IMR-90 (cell line): ENCODE measurements at regions not wholly inside any gene's neighbourhood (a gene's known extent, or its start where the extent isn't known, plus 50 kb on each side); places are given as distances from the start of the nearest gene placed in this dataset.

Experiments
- ATAC-seq: fragments of 200-7000 bp; cut with Tn5 transposase; 2 replicates; pipeline ENCODE4 v1.9.1; 2020; ENCODE audit warnings: low read depth, mild to moderate bottlenecking, moderate library complexity
- BruUV-seq: library from RNA; stranded (reverse); fragments of 400-500 nt; replicated peaks from 2 replicates; lab custom pipeline; 2021; lab: Mats Ljungman, UMichigan
- CTCF ChIA-PET: fragments of 300-600 bp; formaldehyde crosslinking; extraction: SDS; loops from one replicate; lab custom pipeline; 2021; ENCODE audit warnings: antibody characterized with exemption; lab: Yijun Ruan, JAX
- POLR2A ChIA-PET: fragments of 300-600 bp; sonication (Branson Sonifier 250); formaldehyde crosslinking; loops from one replicate; lab custom pipeline; 2022; ENCODE audit warnings: antibody characterized with exemption; ENCODE audit not compliant: unreplicated experiment; lab: Charles Lee
- DNase-seq: peaks from one replicate; pipeline ENCODE4 v3.0.0; 2013
- H2AFZ ChIP-seq: replicated peaks from 2 replicates; pipeline ENCODE3; 2013; ENCODE audit warnings: low read length, mild to moderate bottlenecking; ENCODE audit not compliant: poor library complexity
- H2AK5ac ChIP-seq: 2 replicates; pipeline ENCODE4 v1.6.1; 2013; ENCODE audit warnings: low read depth, low read length, inconsistent platforms
- H2AK9ac ChIP-seq: replicated peaks from 2 replicates; pipeline ENCODE3; 2013; ENCODE audit warnings: mild to moderate bottlenecking, low read depth, low read length, moderate library complexity; ENCODE audit not compliant: poor library complexity
- H2BK120ac ChIP-seq: 2 replicates; pipeline ENCODE4 v1.6.1; 2013; ENCODE audit warnings: low read depth, low read length, inconsistent platforms
- H2BK15ac ChIP-seq: 3 replicates; pipeline ENCODE4 v1.6.1; 2013; ENCODE audit warnings: low read depth, low read length, inconsistent platforms
- H2BK20ac ChIP-seq: 2 replicates; pipeline ENCODE4 v1.6.1; 2013; ENCODE audit warnings: low read depth, mild to moderate bottlenecking, inconsistent platforms, low read length, moderate library complexity
- H2BK5ac ChIP-seq: 2 replicates; pipeline ENCODE4 v1.6.1; 2013; ENCODE audit warnings: mild to moderate bottlenecking, low read depth, low read length, inconsistent platforms; ENCODE audit not compliant: poor library complexity, severe bottlenecking
- H3K14ac ChIP-seq: replicated peaks from 2 replicates; pipeline ENCODE4 v1.6.1; 2013; ENCODE audit warnings: low read depth, low read length, inconsistent platforms
- H3K18ac ChIP-seq: 2 replicates; pipeline ENCODE4 v1.6.1; 2013; ENCODE audit warnings: low read depth, low read length, control low read depth
- H3K23ac ChIP-seq: 2 replicates; pipeline ENCODE4 v1.6.1; 2013; ENCODE audit warnings: low read depth, low read length, inconsistent platforms
- H3K27ac ChIP-seq: 2 replicates; pipeline ENCODE4 v1.5.1; 2013; ENCODE audit warnings: mild to moderate bottlenecking, control low read depth, low read length; ENCODE audit not compliant: insufficient read depth
- H3K27me3 ChIP-seq: 2 replicates; pipeline ENCODE4 v1.6.1; 2013; ENCODE audit warnings: low read length; ENCODE audit not compliant: control insufficient read depth, insufficient read depth
- H3K36me3 ChIP-seq: 2 replicates; pipeline ENCODE4 v1.6.1; 2013; ENCODE audit warnings: low read length, mixed read lengths; ENCODE audit not compliant: control insufficient read depth, insufficient read depth
- H3K4ac ChIP-seq: 2 replicates; pipeline ENCODE4 v1.6.1; 2013; ENCODE audit warnings: low read depth, low read length, inconsistent platforms
- H3K4me1 ChIP-seq: 2 replicates; pipeline ENCODE4 v1.6.1; 2013; ENCODE audit warnings: low read length, mixed read lengths; ENCODE audit not compliant: control insufficient read depth, insufficient read depth
- H3K4me2 ChIP-seq: 2 replicates; pipeline ENCODE4 v1.6.1; 2013; ENCODE audit warnings: low read depth, mild to moderate bottlenecking, control low read depth, low read length, moderate library complexity
- H3K4me3 ChIP-seq: 2 replicates; pipeline ENCODE4 v1.5.1; 2013; ENCODE audit warnings: low read depth, mild to moderate bottlenecking, control low read depth, low read length, moderate library complexity; ENCODE audit not compliant: insufficient read depth
- H3K56ac ChIP-seq: 2 replicates; pipeline ENCODE4 v1.6.1; 2013; ENCODE audit warnings: low read length, inconsistent platforms; ENCODE audit not compliant: insufficient read depth; ENCODE audit errors: extremely low read depth
- H3K79me1 ChIP-seq, 2 experiments: 2 replicates each; pipeline ENCODE4 v1.6.1; 2013; ENCODE audit warnings: low read length in 2 of 2, inconsistent platforms in 1 of 2, low read depth in 1 of 2
- H3K9ac ChIP-seq: 2 replicates; pipeline ENCODE4 v1.6.1; 2013; ENCODE audit warnings: low read depth, low read length, control low read depth
- H3K9me1 ChIP-seq: 2 replicates; pipeline ENCODE4 v1.6.1; 2013; ENCODE audit warnings: low read length, inconsistent platforms; ENCODE audit not compliant: insufficient read depth
- H3K9me3 ChIP-seq: 2 replicates; pipeline ENCODE4 v1.6.1; 2013; ENCODE audit warnings: low read length; ENCODE audit not compliant: control insufficient read depth, insufficient read depth
- H4K20me1 ChIP-seq: 2 replicates; pipeline ENCODE4 v1.6.1; 2013; ENCODE audit warnings: low read length, inconsistent platforms; ENCODE audit not compliant: insufficient read depth
- H4K5ac ChIP-seq: 2 replicates; pipeline ENCODE4 v1.6.1; 2013; ENCODE audit warnings: mild to moderate bottlenecking, low read depth, low read length, control low read depth
- H4K8ac ChIP-seq, 2 experiments: 2 replicates each; pipeline ENCODE4 v1.6.1; 2013; ENCODE audit warnings: low read depth in 2 of 2, low read length in 2 of 2, control low read depth in 1 of 2, inconsistent platforms in 1 of 2
- H4K91ac ChIP-seq: 2 replicates; pipeline ENCODE4 v1.6.1; 2013; ENCODE audit warnings: low read depth, low read length, inconsistent platforms; ENCODE audit not compliant: insufficient read depth
- BHLHE40 ChIP-seq: fragments of 150-350 bp; IDR thresholded peaks from 2 replicates; pipeline ENCODE4 v1.6.1; 2016; ENCODE audit warnings: mild to moderate bottlenecking, low read depth, low read length
- CHD1 ChIP-seq: IDR thresholded peaks from 2 replicates; pipeline ENCODE4 v1.6.1; 2012; ENCODE audit warnings: low read depth, low read length, improper control_type of control experiment
- FOS ChIP-seq: fragments of 150-350 bp; IDR thresholded peaks from 2 replicates; pipeline ENCODE4 v1.6.1; 2016; ENCODE audit warnings: low read depth, low read length
- MAFK ChIP-seq: IDR thresholded peaks from 2 replicates; pipeline ENCODE4 v1.6.1; 2012; ENCODE audit warnings: low read depth, low read length, improper control_type of control experiment
- MAZ ChIP-seq: IDR thresholded peaks from 2 replicates; pipeline ENCODE4 v1.6.1; 2012; ENCODE audit warnings: low read depth, mild to moderate bottlenecking, low read length, improper control_type of control experiment, moderate library complexity, borderline replicate concordance
- MXI1 ChIP-seq: IDR thresholded peaks from 2 replicates; pipeline ENCODE4 v1.6.1; 2012; ENCODE audit warnings: low read depth, mild to moderate bottlenecking, low read length, moderate library complexity, borderline replicate concordance
- NFE2L2 ChIP-seq: fragments of 150-350 bp; IDR thresholded peaks from 2 replicates; pipeline ENCODE4 v1.6.1; 2016; ENCODE audit warnings: low read depth, mild to moderate bottlenecking, low read length
- POLR2A ChIP-seq: IDR thresholded peaks from 2 replicates; pipeline ENCODE4 v1.6.1; 2012; ENCODE audit warnings: mild to moderate bottlenecking, low read depth, low read length
- RAD21 ChIP-seq: IDR thresholded peaks from 2 replicates; pipeline ENCODE4 v1.6.1; 2012; ENCODE audit warnings: low read length, improper control_type of control experiment
- RCOR1 ChIP-seq: IDR thresholded peaks from 2 replicates; pipeline ENCODE4 v1.6.1; 2012; ENCODE audit warnings: mild to moderate bottlenecking, low read length, improper control_type of control experiment; ENCODE audit not compliant: insufficient replicate concordance
- RFX5 ChIP-seq: IDR thresholded peaks from 2 replicates; pipeline ENCODE4 v1.8.0; 2012; ENCODE audit warnings: low read depth, mild to moderate bottlenecking, low read length, moderate library complexity
- SMC3 ChIP-seq: fragments of 150-350 bp; IDR thresholded peaks from 2 replicates; pipeline ENCODE4 v1.6.1; 2016; ENCODE audit warnings: low read depth, mild to moderate bottlenecking, antibody characterized with exemption, low read length, moderate library complexity
- WGBS, 2 experiments: methylation state at CpG; one replicate each; pipeline versions ENCODE4 v1.1.5 to v1.1.7; 2013; ENCODE audit warnings: missing lambda C conversion rate in 2 of 2; ENCODE audit not compliant: insufficient read length in 1 of 2; ENCODE audit errors: extremely low coverage in 2 of 2; 5-methylcytosine and 5-hydroxymethylcytosine counted together
- dilution Hi-C: fragments of 300-500 bp; cut with HindIII; formaldehyde crosslinking; loops from one replicate; pipeline ENCODE4 v1.14.3; 2018; ENCODE audit warnings: low sequenced_read_pairs; ENCODE audit not compliant: unreplicated experiment
- in situ Hi-C: fragments of 300-500 bp; cut with MboI; formaldehyde crosslinking; loops from 3 replicates; pipeline ENCODE4 v1.14.3; 2019; ENCODE audit warnings: low sequenced_read_pairs, inconsistent platforms, mixed read lengths
- intact Hi-C: fragments of 100-400 bp; cut with micrococcal nuclease; formaldehyde crosslinking; loops from 2 replicates; pipeline ENCODE4 v1.10.0; 2022
- TF ChIP-seq, protein P1 (sequence below): fragments of 150-350 bp; IDR thresholded peaks from 2 replicates; pipeline ENCODE4 v1.6.1; 2016; ENCODE audit warnings: low read depth, mild to moderate bottlenecking, low read length, moderate library complexity, borderline replicate concordance

GRCh38 chr2:7880566-7880965 lies 801.3 kb upstream of the ID2 start:
- DNase-seq, result no peak
- POLR2A ChIA-PET, result no interaction called here

More at GRCh38 chr2:7880566-7880965, 801.3 kb upstream of the ID2 start:
- H3K56ac ChIP-seq, result no peak overlapping the region
- H3K4me3 ChIP-seq, result no peak overlapping the region
- no peak overlapping the region for H3K4ac ChIP-seq
- in situ Hi-C loops (no loop called here), intact Hi-C loops (no loop called here), dilution Hi-C loops (no loop called here)
- H2AK9ac ChIP-seq, result no peak overlapping the region
- H3K27ac ChIP-seq, result no peak overlapping the region
- H3K23ac ChIP-seq, result no peak overlapping the region
- H2BK20ac ChIP-seq, result no peak overlapping the region
- H3K14ac ChIP-seq, result no peak overlapping the region
- CTCF ChIA-PET, result no interaction called here
- no peak overlapping the region for H2AFZ ChIP-seq
- no peaks in the 10 kb centered on the region for H4K20me1 ChIP-seq
- no peak overlapping the region for H3K18ac ChIP-seq
- no peak overlapping the region for H2BK15ac ChIP-seq
- H3K9ac ChIP-seq, result no peak overlapping the region
- H2BK120ac ChIP-seq, result no peak overlapping the region
- no peak overlapping the region for H4K91ac ChIP-seq
- no peak overlapping the region for H2AK5ac ChIP-seq
- H3K9me3 ChIP-seq, result no peaks in the 10 kb centered on the region
- no peak overlapping the region for H4K5ac ChIP-seq
- H2BK5ac ChIP-seq, result no peak overlapping the region
- H3K4me1 ChIP-seq, result no peaks in the 10 kb centered on the region
- no peaks in the 10 kb centered on the region for H3K9me1 ChIP-seq
- H3K27me3 ChIP-seq, result no peaks in the 10 kb centered on the region
- H3K4me2 ChIP-seq, result no peak overlapping the region
- WGBS, 2 experiments, result no CpG with 5 or more reads among the region's 2 CpGs
- BruUV-seq, result no TSS peak
- ATAC-seq, result no peak
- H3K36me3 ChIP-seq, result no peaks in the 10 kb centered on the region
- TF ChIP-seq RCOR1 (no peak), MAZ (no peak), CHD1 (no peak), SMC3 (no peak), MXI1 (no peak), NFE2L2 (no peak), BHLHE40 (no peak), POLR2A (no peak), MAFK (no peak), RFX5 (no peak), RAD21 (no peak), FOS (no peak)
- TF ChIP-seq, protein P1, sequence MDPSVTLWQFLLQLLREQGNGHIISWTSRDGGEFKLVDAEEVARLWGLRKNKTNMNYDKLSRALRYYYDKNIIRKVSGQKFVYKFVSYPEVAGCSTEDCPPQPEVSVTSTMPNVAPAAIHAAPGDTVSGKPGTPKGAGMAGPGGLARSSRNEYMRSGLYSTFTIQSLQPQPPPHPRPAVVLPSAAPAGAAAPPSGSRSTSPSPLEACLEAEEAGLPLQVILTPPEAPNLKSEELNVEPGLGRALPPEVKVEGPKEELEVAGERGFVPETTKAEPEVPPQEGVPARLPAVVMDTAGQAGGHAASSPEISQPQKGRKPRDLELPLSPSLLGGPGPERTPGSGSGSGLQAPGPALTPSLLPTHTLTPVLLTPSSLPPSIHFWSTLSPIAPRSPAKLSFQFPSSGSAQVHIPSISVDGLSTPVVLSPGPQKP, result no peak
- H4K8ac ChIP-seq, result no peak overlapping the region
- no peaks in the 10 kb centered on the region for H3K79me1 ChIP-seq
